IPS DF 4.7 (cell line): ENCODE measurements at regions not wholly inside any gene's neighbourhood (a gene's known extent, or its start where the extent isn't known, plus 50 kb on each side); places are given as distances from the start of the nearest gene placed in this dataset.
A peak's percentile ranks its signal among the peaks of the same experiment; 100 is the strongest.

Experiments used
- DNase-seq: peaks from one replicate; pipeline ENCODE4 v3.0.0-alpha.2; 2013; ENCODE audit warnings: low spot score; ENCODE audit errors: extremely low read depth

DNA sequence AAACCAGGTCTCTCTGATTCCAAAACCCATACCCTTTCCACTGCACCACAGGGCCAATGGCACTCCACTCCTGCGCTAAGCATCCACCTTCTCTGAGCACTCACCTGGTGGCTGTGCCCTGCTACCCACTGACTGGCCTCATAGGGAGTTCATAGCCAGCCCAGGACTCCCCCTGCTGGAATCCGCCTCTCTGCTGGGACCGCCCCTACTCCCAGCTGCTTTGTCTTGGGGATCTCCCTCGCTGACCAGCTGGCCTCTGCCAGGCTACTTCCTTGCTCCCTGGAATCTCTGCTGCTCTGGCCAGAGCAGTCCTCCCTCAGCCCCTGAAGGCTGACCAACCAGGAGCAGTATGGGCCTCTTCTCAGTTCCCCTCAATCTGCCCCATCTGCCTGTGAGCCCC lies 129.7 kb downstream of the FAXC start:
- DNase-seq, result peak; percentile 64

- DNase-seq, result peak; percentile 19
Observed at GRCh38 chr6:99216959-99217358, 132.5 kb downstream of the FAXC start.

- DNase-seq, result no peak
Observed at GRCh38 chr6:99195986-99196655, 153.4 kb downstream of the FAXC start.

DNA sequence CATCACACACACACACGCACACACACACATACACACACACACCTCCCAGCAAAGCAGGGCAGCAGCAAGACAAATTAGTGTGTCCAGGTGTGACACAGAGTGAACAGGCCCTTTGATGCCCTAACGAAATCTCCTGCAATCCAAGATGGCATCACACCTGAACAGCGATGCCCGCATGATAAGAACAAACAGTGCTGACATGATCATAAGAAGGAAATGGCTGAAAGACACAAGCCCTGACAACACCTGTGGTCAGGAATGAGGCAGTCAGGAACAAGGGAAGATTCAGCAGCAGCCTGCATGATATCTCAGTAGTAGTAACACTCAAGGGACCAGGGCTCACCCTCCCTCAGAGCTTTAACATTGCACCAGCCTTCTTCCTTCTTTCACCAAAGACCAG lies 156.9 kb downstream of the FAXC start:
- DNase-seq, result no peak

DNA sequence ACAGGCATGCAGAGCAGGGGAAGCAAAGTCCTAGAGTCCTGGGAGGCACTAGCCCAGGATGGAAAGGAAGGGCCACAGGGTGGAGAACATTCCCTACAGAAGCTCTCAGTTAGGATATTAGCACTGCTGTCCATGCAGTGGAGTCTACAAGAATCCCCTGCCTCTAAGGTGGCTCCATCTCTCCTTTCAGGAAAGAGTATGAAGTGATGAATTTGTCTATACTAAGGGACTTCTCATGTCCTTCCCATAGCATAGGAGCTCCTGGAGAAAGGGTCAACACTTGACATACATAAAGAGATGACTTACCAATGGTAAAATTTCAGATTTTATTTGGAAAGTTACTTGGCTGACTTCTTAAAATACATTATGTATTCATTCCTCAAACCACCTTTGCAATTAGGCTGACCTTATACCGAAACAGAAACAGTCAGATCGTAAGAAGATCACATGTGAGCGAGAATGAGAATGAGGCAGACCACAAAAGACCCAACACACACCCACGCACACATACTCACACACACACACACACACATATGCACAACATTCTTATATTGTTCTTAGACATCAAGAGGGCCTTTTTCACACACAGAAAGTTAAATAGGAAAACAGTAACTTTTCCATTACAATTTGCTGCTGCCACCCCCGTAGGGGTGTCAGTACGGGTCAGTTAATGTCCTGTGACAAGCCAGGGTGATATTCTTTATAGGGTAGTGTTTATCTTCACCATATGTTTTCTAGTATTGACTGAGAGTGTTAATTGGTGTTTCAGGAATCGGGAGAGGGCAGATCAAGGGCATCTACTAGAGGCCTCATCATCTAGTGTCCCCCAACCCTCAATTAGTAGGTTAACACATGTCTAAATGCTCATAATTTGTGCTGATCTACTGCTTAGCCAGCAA lies 159.4 kb downstream of the FAXC start:
- DNase-seq, result no peak

- no peak for DNase-seq
Observed at GRCh38 chr6:99187429-99187828, 162.0 kb downstream of the FAXC start.

GRCh38 chr6:99186417-99186816 lies 163.1 kb downstream of the FAXC start:
- DNase-seq, result no peak

GRCh38 chr6:99185525-99185924 lies 163.9 kb downstream of the FAXC start:
- DNase-seq, result no peak

DNA sequence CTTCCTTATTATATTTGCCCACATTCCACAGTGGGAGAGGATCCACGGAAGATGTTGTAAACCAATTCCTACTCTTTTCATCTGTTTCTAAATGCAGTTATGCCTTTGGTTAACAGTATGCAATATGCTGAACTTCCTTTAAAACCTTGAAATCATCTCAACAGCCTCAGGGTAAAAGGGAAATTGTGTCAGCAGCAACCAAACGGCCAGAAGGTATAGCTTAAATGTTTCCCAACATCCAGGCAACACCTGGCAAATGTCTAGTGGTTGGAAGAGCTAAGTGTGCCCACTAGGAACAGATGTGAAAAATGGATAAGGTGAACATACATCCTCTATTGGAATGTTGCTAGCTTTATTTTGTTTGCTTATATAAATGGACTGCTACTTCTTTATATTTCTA lies 164.8 kb downstream of the FAXC start:
- no peak for DNase-seq

DNA sequence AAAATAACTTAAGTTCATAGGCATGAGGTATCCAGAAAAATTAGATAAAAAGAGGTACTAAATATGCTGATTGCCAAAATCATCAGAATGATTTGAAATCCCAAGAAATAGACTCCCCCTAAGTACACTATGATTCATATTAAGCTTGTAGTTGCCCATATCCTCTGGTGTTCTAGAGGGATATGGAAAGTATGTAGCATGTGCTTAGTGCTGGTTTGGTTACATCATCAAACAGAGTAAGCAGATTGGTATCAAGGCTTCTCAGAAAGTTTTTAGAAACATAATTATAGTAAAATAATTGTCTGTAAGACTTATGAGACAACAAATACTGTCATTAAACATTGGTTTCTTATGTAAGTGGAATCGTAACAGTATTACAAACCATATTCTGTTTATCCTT lies 166.4 kb downstream of the FAXC start:
- DNase-seq, result no peak

DNA sequence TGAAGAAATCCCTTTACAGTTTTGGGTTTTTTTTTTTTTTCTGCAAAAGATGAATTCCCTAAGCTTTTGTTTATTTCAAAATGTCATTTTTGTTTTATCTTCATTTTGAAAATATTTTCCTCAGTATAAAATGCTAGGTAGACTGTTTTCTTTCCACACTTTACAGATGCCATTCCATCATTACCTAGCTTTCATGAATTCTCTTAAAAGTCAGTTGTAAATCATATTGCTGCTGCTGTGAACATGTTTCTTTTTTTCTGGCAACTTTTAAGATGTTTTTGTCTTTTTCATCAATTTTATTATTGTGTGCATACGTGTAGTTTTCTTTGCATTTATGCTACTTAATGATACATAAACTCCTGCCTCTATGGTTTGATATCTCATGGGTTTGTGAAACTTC lies 168.3 kb downstream of the FAXC start:
- no peak for DNase-seq

- no peak for DNase-seq
Observed at GRCh38 chr6:99178168-99178567, 171.3 kb downstream of the FAXC start.

- no peak for DNase-seq
Observed at GRCh38 chr6:99177736-99178135, 171.7 kb downstream of the FAXC start.

DNA sequence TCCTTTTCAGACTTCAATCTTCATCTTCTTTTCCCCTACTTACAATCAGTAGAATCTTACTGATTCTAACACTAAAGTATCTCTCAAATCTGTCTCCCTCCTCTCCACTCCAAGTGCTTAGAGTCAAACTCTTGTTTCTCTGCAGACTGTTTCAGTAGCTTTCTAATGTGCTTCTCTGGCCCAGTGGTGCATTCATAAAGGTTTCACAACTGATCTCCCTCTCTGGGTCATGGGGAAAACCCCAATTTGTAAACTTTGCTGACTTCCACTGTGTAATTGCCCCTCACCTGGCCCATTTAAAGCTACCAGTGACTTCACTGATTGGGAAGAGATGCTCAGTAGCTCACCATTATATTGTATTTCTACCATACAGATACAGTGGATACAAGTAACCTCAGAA lies 183.6 kb downstream of the FAXC start:
- no peak for DNase-seq

DNA sequence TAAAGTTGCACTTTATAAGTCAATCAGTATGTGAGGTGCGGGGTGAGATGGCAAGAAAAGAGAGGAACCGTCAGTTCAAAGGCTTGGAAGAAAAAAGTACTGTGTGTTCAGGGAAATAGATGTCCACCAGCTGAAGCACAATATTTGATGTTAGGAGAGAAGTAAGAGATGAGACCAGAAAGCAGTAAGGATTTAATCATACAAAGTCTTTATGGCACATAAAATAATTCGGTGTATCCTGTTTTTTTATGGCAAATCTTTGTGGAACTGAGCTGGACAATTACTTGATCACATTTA lies 197.2 kb downstream of the FAXC start:
- no peak for DNase-seq

- peak; percentile 46 for DNase-seq
Observed at GRCh38 chr6:99151634-99152346, 197.7 kb downstream of the FAXC start.

DNA sequence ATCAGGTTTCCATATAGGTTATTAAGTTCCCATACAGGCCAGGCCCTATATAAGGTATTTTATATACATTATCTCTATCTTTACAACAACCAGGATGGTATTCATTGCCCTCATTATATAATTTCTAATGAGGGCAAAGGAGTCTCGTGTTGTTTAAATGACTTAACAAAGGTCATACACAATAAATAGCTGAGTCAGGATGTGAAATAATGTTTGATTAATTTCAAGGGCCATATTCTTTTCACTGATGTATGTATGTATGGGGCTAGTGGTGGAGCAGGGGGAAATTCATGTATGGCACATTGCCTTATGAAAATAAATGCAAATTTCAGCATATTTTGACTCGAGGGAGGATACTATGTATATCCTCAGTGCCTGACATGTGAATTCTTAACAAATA lies 200.7 kb downstream of the FAXC start:
- DNase-seq, result no peak

DNA sequence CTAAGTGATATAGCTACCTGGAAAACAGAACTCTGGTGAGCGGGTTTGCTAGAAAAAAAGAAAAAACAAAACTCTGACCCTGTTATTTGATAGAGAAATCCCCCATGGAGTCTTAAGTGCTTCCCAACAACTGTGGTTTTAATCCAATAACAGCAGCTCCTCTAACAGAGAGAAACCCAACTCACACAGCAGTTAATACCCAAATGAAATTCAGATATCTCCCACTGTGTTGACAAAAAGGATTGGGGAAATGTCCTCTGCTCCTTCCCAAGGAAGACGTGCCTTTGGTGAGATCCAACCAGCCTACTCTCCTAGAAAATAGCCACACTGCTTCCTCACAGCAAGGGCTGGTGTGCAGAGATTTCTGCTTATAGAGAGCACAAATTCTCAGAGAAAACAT lies 200.4 kb upstream of the FBXL4 start:
- DNase-seq, result no peak

DNA sequence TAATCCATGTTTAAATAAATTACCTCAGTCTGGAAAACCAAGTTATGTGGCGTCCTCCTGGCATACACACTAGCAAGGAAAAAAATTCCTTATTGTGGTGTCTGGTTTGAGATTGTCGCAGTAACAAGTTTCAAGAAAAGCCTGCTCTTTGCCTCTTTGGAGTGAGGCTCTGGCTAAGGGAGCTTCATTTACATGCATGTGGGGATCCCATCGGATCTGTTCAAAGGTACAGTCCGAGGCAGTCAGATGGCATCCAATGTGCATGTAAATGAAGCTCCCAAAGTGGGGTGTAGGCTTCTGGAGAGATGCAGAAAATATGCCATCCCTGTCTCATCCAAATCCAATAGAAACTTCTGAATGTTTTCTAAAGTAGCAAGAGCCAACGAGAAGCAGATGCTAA lies 199.5 kb upstream of the FBXL4 start:
- DNase-seq, result no peak

GRCh38 chr6:99146711-99147110 lies 199.0 kb upstream of the FBXL4 start:
- DNase-seq, result no peak

DNA sequence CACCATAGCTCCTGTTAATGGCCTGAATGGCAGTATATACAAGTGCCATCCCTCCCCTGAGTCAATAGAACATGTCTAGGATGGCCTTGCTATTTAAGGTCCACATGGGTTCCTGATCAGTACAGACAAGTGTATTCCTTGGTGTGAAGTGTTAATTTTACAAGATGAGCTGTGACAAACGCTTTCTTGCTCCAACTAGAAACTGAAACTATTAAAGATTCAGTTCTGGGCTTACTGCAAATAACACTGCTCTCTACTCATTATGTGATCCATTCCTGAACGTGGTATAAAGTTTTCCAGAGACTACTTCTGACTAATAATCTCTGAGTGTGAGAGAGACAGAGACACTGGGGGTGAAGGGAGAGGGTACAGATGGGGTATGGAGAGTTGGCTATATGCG lies 198.0 kb upstream of the FBXL4 start:
- no peak for DNase-seq

- DNase-seq, result no peak
Observed at GRCh38 chr6:99143108-99143861, 195.5 kb upstream of the FBXL4 start.
